HG02678 (cell line): ENCODE measurements at regions not wholly inside any gene's neighbourhood (a gene's known extent, or its start where the extent isn't known, plus 50 kb on each side); places are given as distances from the start of the nearest gene placed in this dataset.

Source experiments
- ATAC-seq: cut with Tn5 transposase; IDR thresholded peaks from one replicate; pipeline ENCODE4 v1.9.1; 2021; ENCODE audit warnings: mild to moderate bottlenecking, moderate library complexity; ENCODE audit not compliant: unreplicated experiment

DNA sequence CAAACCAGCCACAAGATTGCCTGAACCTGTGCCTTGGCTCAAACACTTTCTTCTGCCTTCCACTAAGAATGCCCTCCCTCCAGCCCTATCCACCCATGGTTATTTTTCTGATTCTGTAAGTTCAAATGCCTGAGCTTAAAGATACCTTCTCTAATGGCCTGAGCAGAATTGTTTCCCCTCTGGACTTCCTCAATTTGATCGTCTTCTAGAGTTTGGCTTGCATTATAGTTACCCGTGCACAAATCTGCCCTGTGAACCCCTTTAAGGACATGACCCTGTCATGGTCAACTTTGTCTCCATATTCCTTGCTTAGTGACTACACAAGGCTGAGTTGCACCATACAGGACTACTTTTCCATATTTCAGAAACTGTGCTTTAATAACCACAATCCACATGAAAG lies 481.0 kb downstream of the FOXO1 start:
- ATAC-seq = no peak

DNA sequence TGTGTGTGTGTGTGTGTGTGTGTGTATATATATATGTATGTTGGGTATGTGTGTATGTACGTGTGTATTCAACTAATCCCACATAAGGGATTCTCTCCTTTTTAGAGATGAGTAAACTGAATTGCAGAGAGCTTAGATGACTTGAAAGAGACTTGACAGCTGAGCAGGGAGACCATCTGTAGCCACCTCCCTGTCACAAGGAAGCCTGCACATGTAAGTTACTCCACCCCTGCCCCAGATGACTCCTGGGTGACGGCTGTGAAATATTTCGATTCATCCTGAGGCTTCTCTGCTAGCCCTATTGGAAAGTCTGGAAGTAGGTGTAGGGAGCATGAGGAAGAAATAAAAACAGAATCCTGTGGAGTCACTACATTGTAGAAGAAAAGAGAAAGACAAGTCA lies 480.4 kb downstream of the FOXO1 start:
- no peak for ATAC-seq

DNA sequence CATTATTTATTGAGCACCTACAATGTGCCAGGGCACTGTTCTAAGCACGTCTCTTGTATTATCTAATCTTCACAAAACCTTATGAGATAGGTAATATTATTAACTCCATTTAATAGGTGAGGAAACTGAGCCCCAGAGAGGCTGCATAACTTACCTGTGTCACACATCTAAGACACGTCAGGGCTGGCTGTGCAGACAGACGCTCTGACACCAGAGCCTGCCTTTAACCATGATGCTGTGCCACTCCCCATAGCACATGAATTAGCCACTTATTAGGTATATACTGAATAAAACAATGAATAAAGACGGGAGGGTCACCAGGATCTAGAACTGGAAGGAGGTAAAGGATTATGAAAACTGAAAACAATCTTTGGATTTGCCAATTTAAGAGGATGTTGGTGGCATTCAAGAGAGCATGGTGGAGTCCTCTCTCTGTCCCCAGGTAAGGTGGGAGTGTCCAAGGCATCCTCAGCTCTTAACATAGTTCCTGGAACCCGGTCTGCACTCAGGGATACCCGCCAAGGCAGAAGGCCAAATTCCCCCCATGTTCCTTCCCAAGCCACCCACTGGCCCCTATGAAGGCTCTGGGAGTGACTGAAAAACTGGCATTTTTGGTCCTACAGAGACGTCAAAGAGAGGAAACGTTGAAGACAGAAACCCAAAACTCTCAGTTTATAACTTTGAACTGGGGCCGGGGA lies 479.7 kb downstream of the FOXO1 start:
- ATAC-seq = no peak

DNA sequence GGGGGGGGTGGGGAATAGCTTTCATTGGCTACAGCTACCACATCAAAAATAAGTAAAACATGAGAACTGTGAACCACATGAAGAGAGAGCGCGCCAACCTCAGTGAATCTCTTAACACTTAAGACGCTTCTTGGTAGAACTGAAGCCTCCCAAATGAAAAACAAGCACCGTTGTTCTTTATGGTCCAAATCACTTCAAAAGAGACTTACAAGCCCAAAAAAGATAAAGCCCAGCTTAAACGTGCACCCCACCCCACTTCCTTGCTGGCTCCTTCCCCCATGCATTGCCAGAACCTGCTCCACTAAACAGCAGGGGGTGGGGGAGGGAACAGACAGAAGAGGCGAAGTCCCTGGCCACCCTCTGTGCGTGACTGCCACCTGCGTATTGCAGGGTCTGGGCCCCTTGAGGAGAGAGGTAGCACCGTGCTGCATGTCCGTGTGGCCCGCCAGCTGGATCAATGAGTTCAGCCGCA lies 479.1 kb downstream of the FOXO1 start:
- ATAC-seq = no peak

DNA sequence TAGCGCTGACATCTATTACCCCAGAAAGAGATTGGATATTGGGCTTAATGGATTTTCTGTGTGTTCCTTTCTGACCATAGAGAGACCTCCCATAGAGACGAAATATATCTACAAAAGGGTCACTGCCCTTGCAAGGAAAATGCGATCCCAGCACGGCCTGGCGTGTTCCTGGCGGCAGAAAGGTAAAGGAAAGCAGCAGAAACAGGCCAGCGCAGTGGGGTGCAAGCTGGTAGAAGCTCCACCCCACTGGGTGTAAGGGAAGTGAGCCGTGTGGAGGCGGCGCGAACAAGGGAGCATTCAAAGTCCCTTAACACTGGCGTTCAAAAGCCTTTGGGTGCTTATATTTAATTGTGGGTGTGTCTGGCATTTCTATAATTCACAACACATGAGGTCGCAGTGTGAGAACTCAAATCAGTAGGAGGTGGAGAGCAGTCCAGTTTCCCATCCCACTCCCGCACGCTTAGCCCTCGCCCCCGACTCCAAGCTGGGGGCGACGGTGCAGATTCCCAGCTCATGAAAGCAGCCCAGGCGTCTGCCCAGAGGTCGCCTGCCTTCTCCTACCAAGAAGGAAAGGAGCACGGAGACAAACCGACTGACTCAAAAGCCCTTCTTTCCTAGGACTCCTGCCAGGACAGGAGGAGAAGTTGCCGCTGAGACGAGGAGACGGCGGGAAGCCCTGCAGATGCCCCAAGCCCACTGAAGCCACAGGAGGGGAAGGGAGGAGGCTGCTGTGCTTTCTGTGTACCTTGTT lies 478.4 kb downstream of the FOXO1 start:
- no peak for ATAC-seq

DNA sequence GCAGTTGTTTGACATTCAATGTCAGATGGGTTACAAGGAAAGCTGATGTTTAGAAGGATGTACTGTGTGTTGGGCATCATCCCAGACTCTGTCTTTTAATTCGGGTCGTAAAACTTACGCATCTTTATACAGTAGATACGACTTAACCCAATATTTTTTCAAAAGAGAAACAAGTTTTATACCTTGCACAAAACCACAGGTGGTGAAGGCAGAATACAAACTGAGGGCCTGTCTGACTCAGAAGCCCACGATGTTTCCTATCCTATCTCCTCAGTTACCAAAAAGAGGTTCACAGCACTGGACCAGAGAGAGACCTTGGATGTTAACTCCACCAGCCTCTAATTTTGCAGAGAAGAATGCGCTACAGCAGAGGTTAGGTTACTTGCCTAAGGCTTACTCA lies 477.0 kb downstream of the FOXO1 start:
- ATAC-seq = no peak

DNA sequence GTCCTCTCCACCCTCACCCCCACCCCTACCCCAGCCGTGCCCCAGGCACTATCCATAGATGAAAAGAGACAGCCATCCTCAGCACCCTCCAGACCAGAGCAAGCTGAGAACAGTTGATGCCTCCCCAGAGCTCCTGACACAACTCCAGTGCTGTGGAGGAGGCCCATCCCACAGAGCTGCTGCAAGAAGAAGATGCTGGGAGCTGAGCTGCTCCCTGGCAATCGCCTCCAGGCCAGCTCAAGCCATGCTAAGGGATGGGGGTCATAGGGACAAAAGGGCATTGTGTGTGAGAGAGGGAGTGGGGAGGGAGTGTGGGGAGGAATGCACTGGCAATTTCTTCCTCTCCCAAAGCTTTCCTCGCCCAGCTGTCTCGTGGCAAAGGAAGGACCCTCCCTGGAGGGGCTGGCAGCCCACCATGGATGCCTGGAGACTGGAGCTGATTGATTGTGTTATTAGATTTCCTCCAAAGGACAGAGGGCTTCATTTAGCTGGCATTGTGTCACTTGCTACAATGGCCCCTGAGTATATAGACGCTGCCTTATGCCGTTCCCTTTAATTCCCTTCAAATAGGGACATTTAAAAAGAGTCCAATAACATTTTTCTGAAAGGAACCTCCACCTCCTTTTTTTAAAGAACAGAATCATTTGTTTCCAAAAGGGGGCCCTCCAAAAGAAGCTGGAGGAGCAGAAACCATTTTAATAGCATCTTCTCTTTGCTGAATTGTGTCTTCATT lies 476.4 kb downstream of the FOXO1 start:
- ATAC-seq = no peak

DNA sequence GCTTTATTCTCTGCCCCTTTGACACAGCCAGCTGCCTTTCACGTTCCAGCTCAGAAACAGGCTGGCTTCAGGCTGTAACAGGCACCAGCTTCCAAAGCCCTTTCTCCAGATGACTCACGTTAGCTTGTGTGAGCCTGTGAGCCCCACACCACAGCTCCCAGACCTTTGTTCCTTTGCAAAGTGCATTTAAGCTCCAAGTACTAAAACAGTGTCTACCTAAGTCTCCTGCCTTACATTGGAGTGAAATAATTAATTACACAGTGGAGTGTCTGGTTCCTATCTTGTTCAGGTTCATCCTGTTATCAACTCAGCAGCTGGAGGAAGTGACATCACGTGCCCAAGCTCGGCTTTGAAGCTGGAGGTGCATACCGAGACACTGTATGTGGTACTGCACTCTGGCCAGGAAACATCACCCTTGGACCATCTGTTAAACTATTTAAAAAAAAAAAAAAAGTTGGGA lies 475.8 kb downstream of the FOXO1 start:
- peak; percentile 81 for ATAC-seq

DNA sequence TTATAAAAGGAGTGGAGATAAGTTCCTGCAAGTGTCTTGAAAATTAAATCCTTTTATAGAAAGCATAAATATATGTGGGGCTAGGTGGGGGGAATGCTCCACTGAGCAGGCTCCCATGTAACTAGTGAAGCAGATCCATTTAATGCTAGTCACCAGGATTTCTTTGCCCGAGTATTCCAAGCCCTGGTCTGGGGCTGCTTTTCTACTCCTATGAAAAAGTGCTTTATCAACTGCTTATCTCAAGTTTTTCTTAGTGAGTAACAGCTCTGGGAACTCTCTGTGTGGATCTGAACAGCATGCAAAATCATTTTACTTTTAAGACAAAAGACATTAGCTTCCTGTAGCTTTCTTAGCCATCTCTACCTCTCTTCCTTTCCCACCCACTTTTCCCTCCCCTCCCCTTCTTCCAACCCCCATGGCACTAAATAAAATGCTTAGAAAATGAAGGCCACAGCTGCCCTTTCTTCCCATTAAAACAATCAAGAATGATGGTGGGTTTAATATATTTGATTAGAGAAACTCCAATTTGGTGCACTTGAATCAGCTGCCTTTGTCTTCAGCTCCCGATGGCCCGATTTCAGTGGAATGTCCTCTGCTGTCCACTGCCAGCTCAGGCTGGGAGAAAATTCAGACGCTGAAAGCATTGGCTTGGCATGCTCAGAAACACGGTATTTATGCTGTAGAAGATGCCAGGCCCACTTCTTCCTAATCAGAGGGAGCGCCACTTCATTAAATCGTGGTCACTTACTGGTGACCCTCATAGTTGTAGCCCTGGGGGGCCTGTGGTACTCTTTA lies 475.1 kb downstream of the FOXO1 start:
- no peak for ATAC-seq

DNA sequence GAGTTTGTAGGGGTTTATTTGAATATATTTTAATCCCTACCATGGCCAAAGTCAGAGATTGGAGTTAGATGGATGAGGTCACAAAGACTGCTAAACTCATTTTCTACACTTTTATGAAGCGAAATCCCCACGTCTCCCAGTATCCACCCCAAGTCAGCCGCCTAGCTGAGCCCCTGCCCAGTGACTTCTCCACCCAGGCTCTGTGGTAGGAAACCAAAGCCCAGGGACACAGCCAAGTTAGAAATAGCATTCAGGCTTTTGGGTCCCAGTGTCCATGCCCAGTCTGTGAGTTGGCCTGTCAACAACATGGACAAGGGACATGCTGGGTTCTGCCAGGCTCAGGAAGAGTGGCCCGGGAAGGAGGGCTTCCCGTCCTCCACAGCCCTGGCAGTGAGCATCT lies 474.0 kb downstream of the FOXO1 start:
- no peak for ATAC-seq

DNA sequence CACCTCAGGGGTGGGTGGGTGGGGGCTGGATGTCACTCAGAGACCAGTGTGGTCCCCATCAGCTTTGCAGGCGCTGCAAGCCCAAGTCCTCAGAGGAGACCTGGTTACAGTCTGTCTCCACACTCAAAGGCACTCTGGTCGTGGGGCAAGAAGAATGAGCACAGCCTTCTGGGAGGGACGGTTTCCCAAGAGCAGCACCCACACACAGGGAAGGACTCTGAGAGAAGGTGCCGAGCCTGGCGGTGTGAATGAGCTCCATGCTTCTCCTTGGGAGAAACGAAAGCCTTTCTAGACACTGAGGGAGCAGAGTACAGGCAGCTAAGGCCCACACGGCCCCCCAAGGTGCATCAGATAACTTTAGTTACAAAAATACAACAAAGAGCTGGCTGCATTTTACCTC lies 473.6 kb downstream of the FOXO1 start:
- no peak for ATAC-seq

DNA sequence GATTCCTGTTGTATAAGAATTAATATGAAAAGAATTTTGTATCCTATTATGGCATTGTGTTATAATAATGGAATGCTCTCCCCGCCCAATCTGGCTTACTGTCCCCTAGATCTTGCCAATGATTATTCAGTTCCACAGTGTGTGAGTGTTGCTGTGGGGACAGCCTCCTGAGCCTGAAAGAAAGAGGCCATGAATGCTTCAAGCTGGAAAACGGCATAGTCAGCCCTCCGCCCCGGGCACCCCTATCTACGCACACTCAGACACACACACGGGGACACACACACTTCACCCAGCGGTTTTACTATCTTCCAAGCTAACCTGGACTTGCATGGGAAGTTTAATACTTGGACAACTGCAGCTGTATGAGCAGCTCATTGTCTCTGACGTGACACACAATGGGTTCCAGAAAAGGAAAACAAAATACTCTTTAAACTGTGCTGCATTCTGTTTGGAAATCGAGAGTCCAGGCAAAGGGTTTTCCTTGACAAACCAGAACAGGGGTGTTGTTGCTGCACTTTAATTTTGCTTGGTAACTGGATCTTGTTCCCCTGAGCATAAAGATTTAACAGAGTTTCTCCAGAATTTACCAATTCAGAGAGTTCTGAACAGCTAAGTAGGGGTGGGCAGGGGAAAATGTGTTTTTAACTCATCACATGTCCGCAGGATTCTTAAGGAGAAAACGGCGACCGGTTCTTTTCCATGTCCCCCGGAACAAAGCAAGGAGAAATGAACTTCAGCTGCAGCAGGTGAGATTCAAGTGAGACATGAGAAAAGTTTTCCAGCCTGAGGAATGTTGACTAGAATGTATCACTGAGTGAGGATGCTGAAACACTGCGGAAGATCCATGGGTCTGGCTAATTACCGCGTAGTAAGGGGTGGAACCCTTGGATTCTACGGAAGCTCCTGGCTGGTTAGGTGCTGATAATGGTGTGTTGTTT lies 472.9 kb downstream of the FOXO1 start:
- ATAC-seq = no peak

DNA sequence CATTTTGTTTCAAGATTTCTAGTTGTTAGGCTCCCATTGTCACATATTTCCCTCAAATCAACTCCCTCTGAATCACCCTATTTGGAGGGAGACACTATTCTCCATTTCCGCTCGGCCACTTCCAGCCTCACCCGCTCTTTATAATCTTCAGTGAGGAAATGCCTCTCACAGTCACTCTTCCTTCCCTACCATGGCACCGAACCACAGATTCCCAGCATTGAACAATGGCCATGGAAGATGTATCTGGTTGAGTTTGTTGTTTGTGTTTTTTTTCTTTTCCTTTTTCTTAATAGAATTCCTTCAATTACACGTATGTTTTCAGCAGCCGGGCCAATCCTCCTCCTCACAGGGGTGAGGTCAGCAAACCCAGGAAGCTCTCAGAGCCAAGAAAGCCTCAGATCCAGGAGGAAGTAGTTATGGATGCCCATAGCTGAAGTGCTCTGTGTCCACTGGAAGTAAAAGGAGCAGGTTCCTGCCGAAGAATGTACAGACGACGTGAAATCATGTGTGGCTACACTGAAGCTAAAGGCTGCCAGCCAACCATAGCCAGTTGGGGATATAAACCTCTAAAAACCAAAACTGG lies 472.1 kb downstream of the FOXO1 start:
- no peak for ATAC-seq

DNA sequence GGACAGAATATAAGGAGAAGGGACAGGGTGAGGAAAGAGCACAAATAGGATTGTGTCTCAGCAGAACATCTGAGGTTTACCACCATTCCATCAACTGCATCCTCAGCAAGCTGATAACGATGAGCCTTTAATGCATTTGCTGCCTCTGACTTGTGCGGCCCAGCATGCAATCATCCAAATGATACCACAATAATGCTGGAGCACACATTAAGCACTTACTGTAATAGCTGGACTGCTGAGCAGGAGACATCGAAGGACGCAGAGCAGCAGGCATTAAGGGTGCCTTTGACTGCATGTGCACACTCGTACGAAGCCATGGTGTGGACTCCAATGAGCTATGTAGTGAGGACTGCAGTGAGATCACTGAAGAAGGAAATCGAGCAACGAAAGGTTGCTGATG lies 469.4 kb downstream of the FOXO1 start:
- no peak for ATAC-seq

DNA sequence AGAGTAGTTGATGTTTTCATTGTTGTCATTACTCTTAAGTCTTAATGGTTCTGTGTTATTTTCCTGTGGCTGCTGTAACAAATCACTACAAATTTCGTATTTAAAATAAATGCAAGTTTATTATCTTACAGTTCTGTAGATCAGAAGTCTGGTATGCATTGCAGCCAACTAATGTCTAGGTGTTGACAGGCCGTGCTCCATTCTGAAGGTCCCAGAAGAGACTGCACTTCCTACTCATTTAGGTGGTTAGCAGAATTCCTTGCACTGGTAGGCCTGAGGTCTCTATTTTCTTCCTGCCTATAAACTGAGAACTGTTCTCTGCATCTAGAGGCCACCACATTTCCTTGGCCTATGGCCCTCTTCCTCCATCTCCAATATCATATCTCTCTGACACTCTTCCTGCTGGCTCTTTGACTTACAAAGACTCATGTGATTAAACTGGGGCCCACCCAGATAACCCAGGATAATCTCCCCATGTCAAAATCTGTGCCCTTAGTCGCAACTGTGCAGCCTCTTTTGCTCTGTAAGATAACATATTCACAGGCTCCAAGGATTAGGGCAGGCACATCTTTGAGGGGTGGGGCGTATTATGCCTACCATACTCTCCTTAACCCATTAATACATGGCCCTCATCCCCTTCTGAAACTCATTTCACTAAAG lies 468.4 kb downstream of the FOXO1 start:
- no peak for ATAC-seq

DNA sequence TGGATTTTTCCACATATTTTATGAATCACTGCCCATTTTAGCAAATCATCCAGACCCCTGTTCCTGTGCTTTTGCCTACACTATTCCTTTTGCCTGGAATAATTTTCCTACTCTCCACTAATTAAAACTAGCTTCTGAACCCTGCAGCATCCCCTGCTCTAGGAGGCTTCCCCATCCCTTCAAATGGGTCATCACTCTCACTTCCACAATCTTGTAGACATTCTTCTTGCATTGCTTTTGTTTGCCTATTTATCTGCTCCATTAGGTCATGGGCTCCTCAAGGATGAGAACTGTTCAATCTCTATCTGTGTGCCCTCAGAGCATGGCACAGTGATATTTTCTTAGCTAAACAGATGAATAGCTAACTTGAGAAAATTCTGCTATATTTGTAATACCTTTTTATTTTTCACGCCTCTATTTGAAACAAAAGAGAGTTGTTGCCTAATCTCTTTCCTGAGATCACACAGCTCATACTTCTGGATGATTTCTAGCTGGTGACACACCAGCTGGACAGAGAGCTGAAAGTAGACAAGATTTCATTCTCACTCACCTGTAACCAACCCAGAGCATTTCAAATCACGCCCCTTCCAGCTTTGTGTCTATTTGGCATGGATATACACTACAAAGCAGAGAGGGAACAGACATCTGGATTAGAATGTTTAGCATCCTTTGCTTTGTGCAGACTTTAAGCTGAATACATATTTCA lies 466.0 kb downstream of the FOXO1 start:
- ATAC-seq = no peak

DNA sequence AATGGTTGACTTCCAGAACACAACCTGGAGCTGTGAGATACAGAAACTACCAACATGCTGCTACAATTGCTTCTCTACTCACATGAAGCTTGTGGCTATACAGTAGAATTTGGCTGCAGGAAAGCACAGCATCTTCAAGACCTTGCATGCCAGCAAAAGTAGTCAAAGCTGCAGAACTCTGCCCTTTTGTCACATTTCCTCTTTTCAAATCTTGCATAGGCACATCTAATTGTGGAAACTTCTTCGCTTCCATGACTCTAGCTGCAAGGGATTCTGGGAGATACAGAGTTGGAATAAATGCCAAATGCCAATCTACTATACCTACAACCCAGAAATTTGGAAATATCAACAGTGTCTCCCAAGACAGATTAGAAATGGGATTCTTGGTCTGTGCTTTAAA lies 462.2 kb downstream of the FOXO1 start:
- ATAC-seq = no peak

DNA sequence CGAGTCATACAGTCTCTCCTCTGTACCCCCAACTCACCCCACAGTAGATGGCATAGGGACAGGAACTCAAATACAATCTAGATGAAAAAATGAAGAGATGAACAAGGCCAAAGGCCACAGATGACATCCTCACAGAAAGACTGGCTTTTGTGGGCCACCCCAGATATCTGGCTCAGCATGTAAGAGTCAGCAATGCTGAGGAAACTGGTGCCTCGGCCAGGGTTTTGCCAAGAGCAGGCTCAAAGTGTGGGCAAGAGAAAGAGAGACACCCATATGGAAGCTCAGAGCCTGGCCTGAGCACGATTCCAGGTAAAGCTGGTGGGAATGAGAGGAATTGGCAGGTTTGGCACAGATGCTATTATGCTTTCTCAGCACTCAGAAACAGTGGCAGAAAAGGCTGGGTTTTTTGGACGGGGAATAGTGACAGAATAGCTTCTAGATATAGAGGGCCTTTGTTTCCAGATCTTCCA lies 460.6 kb downstream of the FOXO1 start:
- no peak for ATAC-seq
